ENCODE measurements at regions not wholly inside any gene's neighbourhood (a gene's known extent, or its start where the extent isn't known, plus 50 kb on each side); places are given as distances from the start of the nearest gene placed in this dataset.
"Not testable (repeated sequence)": the region's sequence is repeated elsewhere in the genome, so short reads cannot be mapped to it uniquely, and the experiment has no call there.

DNA sequence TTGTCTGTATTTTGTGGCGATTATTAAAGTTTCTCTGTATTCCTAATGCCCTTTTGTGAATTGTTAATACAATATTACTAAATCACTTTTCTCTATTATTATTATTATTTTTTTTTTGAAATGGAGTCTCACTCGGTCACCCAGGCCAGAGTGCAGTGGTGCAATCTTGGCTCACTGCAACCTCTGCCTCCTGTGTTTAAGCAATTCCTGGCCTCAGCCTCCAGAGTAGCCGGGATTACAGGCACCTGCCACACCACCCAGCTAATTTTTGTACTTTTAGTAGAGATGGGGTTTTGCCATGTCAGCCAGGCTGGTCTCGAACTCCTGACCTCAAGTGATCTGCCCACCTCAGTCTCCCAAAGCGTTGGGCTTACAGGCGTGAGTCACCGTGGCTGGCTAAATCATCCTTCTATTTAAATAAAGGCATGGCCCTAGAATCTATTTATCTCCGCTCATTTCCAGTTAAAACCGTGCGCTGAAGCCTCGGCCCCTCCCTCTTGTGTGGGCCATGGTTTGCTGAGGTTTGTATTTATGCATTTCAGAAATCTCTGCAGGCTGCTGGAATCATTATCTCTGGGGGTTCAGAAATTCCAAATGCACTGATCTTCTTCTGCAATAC is 1136.4 kb upstream of the TMEM132C start:
- Mint-ChIP-seq H3K27me3 (ENCODE audit: unreplicated experiment) (no peaks in the 10 kb centered on the region), H3K9me3 (ENCODE audit: low read depth, unreplicated experiment) (peaks cover 2% of the 10 kb centered on the region), H3K4me3 (ENCODE audit: low read depth, unreplicated experiment) (no peak overlapping the region), H3K4me1 (ENCODE audit: low read depth, unreplicated experiment) (peaks cover 15% of the 10 kb centered on the region), H3K27ac (ENCODE audit: unreplicated experiment) (no peak overlapping the region), H3K36me3 (ENCODE audit: insufficient read depth, unreplicated experiment) (no peaks in the 10 kb centered on the region)
- CTCF ChIA-PET = no interaction called here
- no peak for DNase-seq
- TF ChIP-seq, protein P1, sequence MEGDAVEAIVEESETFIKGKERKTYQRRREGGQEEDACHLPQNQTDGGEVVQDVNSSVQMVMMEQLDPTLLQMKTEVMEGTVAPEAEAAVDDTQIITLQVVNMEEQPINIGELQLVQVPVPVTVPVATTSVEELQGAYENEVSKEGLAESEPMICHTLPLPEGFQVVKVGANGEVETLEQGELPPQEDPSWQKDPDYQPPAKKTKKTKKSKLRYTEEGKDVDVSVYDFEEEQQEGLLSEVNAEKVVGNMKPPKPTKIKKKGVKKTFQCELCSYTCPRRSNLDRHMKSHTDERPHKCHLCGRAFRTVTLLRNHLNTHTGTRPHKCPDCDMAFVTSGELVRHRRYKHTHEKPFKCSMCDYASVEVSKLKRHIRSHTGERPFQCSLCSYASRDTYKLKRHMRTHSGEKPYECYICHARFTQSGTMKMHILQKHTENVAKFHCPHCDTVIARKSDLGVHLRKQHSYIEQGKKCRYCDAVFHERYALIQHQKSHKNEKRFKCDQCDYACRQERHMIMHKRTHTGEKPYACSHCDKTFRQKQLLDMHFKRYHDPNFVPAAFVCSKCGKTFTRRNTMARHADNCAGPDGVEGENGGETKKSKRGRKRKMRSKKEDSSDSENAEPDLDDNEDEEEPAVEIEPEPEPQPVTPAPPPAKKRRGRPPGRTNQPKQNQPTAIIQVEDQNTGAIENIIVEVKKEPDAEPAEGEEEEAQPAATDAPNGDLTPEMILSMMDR (IDR thresholded peaks at IDR 0.05; ENCODE audit: unreplicated experiment) = no peak
- no TSS peak for BruUV-seq (replicated peaks)
- intact Hi-C loops (cut with micrococcal nuclease; ENCODE audit: unreplicated experiment) = no loop called here

DNA sequence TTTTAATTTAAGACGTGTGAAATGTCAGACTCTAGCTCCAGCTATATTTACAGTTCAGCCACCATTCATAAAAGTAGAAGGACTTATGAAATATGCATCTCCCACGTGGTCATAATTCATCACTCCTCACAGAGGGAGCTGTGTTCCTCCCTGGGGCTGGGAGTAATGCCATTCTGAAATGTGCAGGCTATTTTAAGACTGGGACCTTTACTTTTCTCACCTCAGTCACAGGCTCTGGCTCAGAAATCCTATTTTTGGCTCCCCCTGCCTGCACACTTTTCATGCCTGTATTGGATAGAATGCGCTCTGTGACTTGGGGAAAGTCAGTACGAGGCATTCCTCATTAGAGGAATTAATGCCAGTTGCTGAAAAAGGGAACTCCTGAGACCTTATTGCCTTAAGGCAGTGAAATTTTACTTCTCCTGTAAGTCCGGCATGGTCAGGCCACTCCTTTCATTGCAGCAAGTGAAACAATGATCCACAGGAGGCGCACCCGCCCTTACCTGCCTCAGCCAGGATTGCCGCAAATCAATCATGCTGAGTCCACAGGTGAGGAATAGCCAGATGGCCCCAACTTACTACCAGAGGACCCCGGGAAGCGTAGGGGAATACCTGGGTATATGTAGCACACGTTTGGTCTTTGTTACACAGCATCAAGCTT is 1133.2 kb upstream of the TMEM132C start:
- DNase-seq = no peak
- intact Hi-C loops (cut with micrococcal nuclease; ENCODE audit: unreplicated experiment) = no loop called here
- Mint-ChIP-seq H3K36me3 (ENCODE audit: insufficient read depth, unreplicated experiment) (no peaks in the 10 kb centered on the region), H3K9me3 (ENCODE audit: low read depth, unreplicated experiment) (peaks cover 11% of the 10 kb centered on the region), H3K4me1 (ENCODE audit: low read depth, unreplicated experiment) (no peaks in the 10 kb centered on the region), H3K27me3 (ENCODE audit: unreplicated experiment) (no peaks in the 10 kb centered on the region), H3K27ac (ENCODE audit: unreplicated experiment) (no peak overlapping the region), H3K4me3 (ENCODE audit: low read depth, unreplicated experiment) (no peak overlapping the region)
- no TSS peak for BruUV-seq (replicated peaks)
- CTCF ChIA-PET = no interaction called here
- TF ChIP-seq, protein P1 (IDR thresholded peaks at IDR 0.05; ENCODE audit: unreplicated experiment) = no peak

DNA sequence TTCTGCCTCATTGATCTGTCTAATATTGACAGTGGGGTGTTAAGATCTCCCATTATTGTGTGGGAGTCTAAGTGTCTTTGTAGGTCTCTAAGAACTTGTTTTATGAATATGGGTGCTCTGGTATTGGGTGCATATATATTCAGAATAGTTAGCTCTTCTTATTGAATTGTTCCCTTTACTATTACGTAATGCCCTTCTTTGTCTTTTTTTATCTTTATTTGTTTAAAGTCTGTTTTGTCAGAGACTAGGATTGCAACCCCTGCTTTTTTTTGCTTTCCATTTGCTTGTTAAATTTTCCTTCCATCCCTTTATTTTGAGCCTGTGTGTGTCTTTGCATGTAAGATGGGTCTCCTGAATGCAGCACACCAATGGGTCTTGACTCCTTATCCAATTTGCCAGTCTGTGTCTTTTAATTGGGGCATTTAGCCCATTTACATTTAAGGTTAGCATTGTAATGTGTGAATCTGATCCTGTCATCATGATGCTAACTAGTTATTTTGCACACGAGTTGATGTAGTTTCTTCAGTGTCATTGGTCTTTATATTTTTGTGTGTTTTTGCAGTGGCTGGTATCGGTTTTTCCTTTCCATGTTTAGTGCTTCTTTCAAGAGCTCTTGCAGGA is 1126.0 kb upstream of the TMEM132C start:
- H3K4me3 Mint-ChIP-seq (ENCODE audit: low read depth, unreplicated experiment); CTCF ChIA-PET; intact Hi-C loops (cut with micrococcal nuclease; ENCODE audit: unreplicated experiment); BruUV-seq (replicated peaks); H3K36me3 Mint-ChIP-seq (ENCODE audit: insufficient read depth, unreplicated experiment); DNase-seq; H3K4me1 Mint-ChIP-seq (ENCODE audit: low read depth, unreplicated experiment); H3K27me3 Mint-ChIP-seq (ENCODE audit: unreplicated experiment); H3K27ac Mint-ChIP-seq (ENCODE audit: unreplicated experiment): not testable (repeated sequence)
- H3K9me3 Mint-ChIP-seq (ENCODE audit: low read depth, unreplicated experiment) = peaks cover 12% of the 10 kb centered on the region

DNA sequence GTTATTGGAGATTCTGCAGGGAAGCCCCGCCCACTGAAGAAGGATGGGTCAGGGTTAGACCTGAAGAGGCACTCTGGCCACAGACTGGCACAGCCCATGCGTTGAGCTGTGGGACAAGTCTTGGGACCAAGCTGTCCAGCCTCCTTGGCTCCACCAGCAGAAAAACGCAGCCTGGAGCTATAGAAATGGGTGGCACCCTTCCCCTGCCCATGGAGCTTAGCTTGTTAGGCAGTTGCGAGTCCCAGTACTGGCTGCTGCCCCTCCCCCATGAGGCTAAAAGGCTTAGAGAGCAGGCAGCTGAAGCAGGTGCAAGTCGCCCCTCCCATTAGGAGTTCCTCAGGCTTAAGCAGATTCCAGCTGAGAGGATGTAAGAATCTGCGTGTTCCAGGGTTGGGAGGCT is 1124.0 kb upstream of the TMEM132C start:
- BruUV-seq (replicated peaks) = no TSS peak
- CTCF ChIA-PET = no interaction called here
- no peak for DNase-seq
- H3K27me3 Mint-ChIP-seq (ENCODE audit: unreplicated experiment) = no peaks in the 10 kb centered on the region
- no peaks in the 10 kb centered on the region for H3K36me3 Mint-ChIP-seq (ENCODE audit: insufficient read depth, unreplicated experiment)
- no peak overlapping the region for H3K27ac Mint-ChIP-seq (ENCODE audit: unreplicated experiment)
- intact Hi-C loops (cut with micrococcal nuclease; ENCODE audit: unreplicated experiment) = no loop called here
- no peaks in the 10 kb centered on the region for H3K4me1 Mint-ChIP-seq (ENCODE audit: low read depth, unreplicated experiment)
- no peak overlapping the region for H3K4me3 Mint-ChIP-seq (ENCODE audit: low read depth, unreplicated experiment)
- TF ChIP-seq, protein P1 (IDR thresholded peaks at IDR 0.05; ENCODE audit: unreplicated experiment) = no peak
- H3K9me3 Mint-ChIP-seq (ENCODE audit: low read depth, unreplicated experiment) = peaks cover 5% of the 10 kb centered on the region

DNA sequence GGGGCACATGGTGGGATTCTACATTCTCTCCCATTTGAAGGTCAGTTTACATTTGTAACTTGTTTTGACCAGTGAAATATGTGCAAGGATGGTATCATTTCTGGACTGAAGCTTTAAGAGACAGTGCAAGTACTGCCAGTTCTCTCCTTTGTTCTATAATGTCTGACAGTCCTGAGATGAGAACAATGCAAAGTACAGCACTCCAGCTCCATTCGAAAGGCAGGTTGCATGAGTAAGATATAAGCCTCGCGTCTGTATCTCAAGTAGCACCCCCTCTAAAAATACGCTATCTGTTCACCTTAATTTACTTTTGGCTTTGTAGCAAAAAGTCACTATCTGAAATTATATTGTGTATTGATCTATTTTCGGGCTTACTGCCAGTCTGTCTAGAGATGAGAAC is 1122.2 kb upstream of the TMEM132C start:
- intact Hi-C loops (cut with micrococcal nuclease; ENCODE audit: unreplicated experiment) = no loop called here
- no TSS peak for BruUV-seq (replicated peaks)
- H3K27ac Mint-ChIP-seq (ENCODE audit: unreplicated experiment) = no peak overlapping the region
- H3K36me3 Mint-ChIP-seq (ENCODE audit: insufficient read depth, unreplicated experiment) = no peaks in the 10 kb centered on the region
- H3K4me1 Mint-ChIP-seq (ENCODE audit: low read depth, unreplicated experiment) = no peaks in the 10 kb centered on the region
- H3K27me3 Mint-ChIP-seq (ENCODE audit: unreplicated experiment) = no peaks in the 10 kb centered on the region
- no peak for DNase-seq
- H3K4me3 Mint-ChIP-seq (ENCODE audit: low read depth, unreplicated experiment) = no peak overlapping the region
- CTCF ChIA-PET = no interaction called here
- TF ChIP-seq, protein P1 (IDR thresholded peaks at IDR 0.05; ENCODE audit: unreplicated experiment) = no peak
- peaks cover 5% of the 10 kb centered on the region for H3K9me3 Mint-ChIP-seq (ENCODE audit: low read depth, unreplicated experiment)
